GM13977 (cell line): ENCODE measurements at regions not wholly inside any gene's neighbourhood (a gene's known extent, or its start where the extent isn't known, plus 50 kb on each side); places are given as distances from the start of the nearest gene placed in this dataset.
"Not testable (repeated sequence)": the region's sequence is repeated elsewhere in the genome, so short reads cannot be mapped to it uniquely, and the experiment has no call there.

Source experiments
- DNase-seq: peaks from one replicate; pipeline ENCODE4 v3.0.0; 2012; ENCODE audit warnings: low spot score
- CTCF ChIP-seq: IDR thresholded peaks from 2 replicates; pipeline ENCODE4 v1.5.1; 2012; ENCODE audit warnings: mild to moderate bottlenecking, control low read depth; ENCODE audit not compliant: insufficient read depth; ENCODE audit errors: extremely low read depth, missing control alignments
- in situ Hi-C: fragments of 300-500 bp; cut with MboI; formaldehyde crosslinking; loops from one replicate; pipeline ENCODE4 v1.12.0; 2022; ENCODE audit warnings: low sequenced_read_pairs, low pct_unique_long_range_greater_than_20kb, mixed read lengths, inconsistent platforms; ENCODE audit not compliant: unreplicated experiment

GRCh38 chr11:33443684-33444083 lies 186.5 kb downstream of the HIPK3 start:
- in situ Hi-C loops = no loop called here
- no peak for DNase-seq
- TF ChIP-seq CTCF = no peak

GRCh38 chr11:33438301-33438700 lies 181.1 kb downstream of the HIPK3 start:
- in situ Hi-C loops = no loop called here
- TF ChIP-seq CTCF = no peak
- DNase-seq = no peak

GRCh38 chr11:33437529-33437928 lies 180.3 kb downstream of the HIPK3 start:
- in situ Hi-C loops = no loop called here
- DNase-seq = no peak
- TF ChIP-seq CTCF = no peak

GRCh38 chr11:33435216-33435615 lies 178.0 kb downstream of the HIPK3 start:
- DNase-seq = peak; percentile 59
- TF ChIP-seq CTCF = no peak
- in situ Hi-C loops = no loop called here

GRCh38 chr11:33434294-33434693 lies 177.1 kb downstream of the HIPK3 start:
- DNase-seq = no peak
- TF ChIP-seq CTCF = no peak
- in situ Hi-C loops = no loop called here

GRCh38 chr11:33428435-33428834 lies 171.3 kb downstream of the HIPK3 start:
- in situ Hi-C loops, DNase-seq: not testable (repeated sequence)

- no peak for TF ChIP-seq CTCF
- in situ Hi-C loops = no loop called here
- no peak for DNase-seq
Observed at GRCh38 chr11:33420959-33421566, 163.9 kb downstream of the HIPK3 start.
